ENCODE measurements at regions not wholly inside any gene's neighbourhood (a gene's known extent, or its start where the extent isn't known, plus 50 kb on each side); places are given as distances from the start of the nearest gene placed in this dataset.

- H3K27me3 ChIP-seq (replicated peaks in 1 of 7): no peaks in the 10 kb centered on the region
- 81 to 88% (median 86%) methylated on average over 5 of the region's 5 CpGs for WGBS, 5 donors
- H3K27ac ChIP-seq: no peak overlapping the region
- intact Hi-C loops (cut with DNase I; ENCODE audit: low total_unique reads): no loop called here
- TF ChIP-seq CTCF (IDR thresholded peaks at IDR 0.05 in 8 of 11, conservative IDR thresholded peaks at IDR 0.05 in 3 of 11) (no peak), POLR2A (IDR thresholded peaks at IDR 0.05) (no peak), POLR2AphosphoS5 (IDR thresholded peaks at IDR 0.05) (no peak)
- no peaks in the 10 kb centered on the region for H3K4me1 ChIP-seq
- no peaks in the 10 kb centered on the region for H3K36me3 ChIP-seq
- H3K4me3 ChIP-seq: no peak overlapping the region
- H3K9me3 ChIP-seq: no peaks in the 10 kb centered on the region
- DNase-seq: no peak
These were observed 262.5 kb downstream of the GXYLT1 start for GRCh38 chr12:41881891-41882805.

DNA sequence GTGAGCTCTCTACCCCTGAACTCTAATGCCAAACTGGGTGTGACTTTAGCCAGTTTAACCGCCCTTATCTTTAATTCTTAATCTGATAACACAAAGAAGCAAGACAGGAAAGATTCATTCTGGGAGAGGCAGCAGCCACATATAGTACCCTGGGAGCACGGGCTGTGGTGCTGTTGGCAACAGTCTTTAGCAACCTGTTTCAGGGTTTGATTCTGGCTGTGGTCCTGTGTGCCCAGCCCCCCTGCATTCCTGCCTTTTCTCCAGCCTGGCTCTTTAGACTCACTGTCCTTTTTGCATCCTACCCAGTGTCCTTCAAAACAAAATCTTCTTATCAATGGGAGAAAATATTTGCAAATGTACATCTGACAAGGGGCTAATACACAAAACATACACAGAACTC, 275.2 kb downstream of the GXYLT1 start:
- no peak overlapping the region for H3K27ac ChIP-seq
- DNase-seq: no peak
- 68 to 79% (median 76%) methylated on average over 2 of the region's 2 CpGs for WGBS, 5 donors
- no peak overlapping the region for H3K4me3 ChIP-seq
- intact Hi-C loops (cut with DNase I; ENCODE audit: low total_unique reads): no loop called here
- TF ChIP-seq POLR2AphosphoS5 (IDR thresholded peaks at IDR 0.05): no peak
- no peaks in the 10 kb centered on the region for H3K4me1 ChIP-seq
- H3K36me3 ChIP-seq: no peaks in the 10 kb centered on the region
- peaks cover 0 to 6% (median 0%) of the 10 kb centered on the region in 7 donors for H3K27me3 ChIP-seq (replicated peaks in 1 of 7)
- H3K9me3 ChIP-seq: peaks cover 0 to 26% (median 6%) of the 10 kb centered on the region in 8 donors

DNA sequence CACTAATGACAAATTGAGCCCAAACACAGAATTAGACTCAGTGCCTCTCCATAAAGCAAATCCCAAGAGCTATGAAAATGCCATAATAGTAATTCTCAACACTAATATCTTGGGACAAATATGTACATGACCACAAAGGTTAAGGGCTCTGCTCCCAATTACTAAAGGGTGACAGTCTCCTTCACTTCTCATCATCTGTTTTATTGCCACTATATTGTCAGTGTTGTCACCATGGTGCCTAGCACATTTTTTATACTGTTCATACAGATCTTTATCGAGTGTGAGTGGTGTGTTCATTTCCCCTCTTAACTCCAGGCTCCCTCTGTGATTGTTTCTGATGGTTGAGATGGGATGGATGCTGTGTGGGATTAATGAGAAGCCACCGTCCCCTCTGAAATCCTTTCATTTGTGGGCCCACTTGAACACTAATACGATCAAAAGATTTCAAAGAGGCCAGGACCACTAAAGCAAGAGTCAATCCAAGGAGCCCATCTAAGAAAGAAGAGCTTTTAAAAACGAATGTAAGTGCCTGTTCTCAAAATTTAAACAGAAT, 277.7 kb downstream of the GXYLT1 start:
- Histone ChIP-seq H3K27ac (no peak overlapping the region), H3K4me3 (no peak overlapping the region), H3K36me3 (no peaks in the 10 kb centered on the region), H3K4me1 (no peaks in the 10 kb centered on the region), H3K9me3 (peaks cover 0 to 21% (median 7%) of the 10 kb centered on the region in 8 donors), H3K27me3 (replicated peaks in 1 of 7) (peaks cover 0 to 6% (median 0%) of the 10 kb centered on the region in 7 donors)
- WGBS, 5 donors: 72 to 86% (median 84%) methylated on average over 4 of the region's 4 CpGs
- no peak for TF ChIP-seq CTCF (IDR thresholded peaks at IDR 0.05 in 8 of 11, conservative IDR thresholded peaks at IDR 0.05 in 3 of 11)
- TF ChIP-seq POLR2A (IDR thresholded peaks at IDR 0.05): no peak
- no peak for TF ChIP-seq POLR2AphosphoS5 (IDR thresholded peaks at IDR 0.05)
- no peak for DNase-seq
- intact Hi-C loops (cut with DNase I; ENCODE audit: low total_unique reads): no loop called here

DNA sequence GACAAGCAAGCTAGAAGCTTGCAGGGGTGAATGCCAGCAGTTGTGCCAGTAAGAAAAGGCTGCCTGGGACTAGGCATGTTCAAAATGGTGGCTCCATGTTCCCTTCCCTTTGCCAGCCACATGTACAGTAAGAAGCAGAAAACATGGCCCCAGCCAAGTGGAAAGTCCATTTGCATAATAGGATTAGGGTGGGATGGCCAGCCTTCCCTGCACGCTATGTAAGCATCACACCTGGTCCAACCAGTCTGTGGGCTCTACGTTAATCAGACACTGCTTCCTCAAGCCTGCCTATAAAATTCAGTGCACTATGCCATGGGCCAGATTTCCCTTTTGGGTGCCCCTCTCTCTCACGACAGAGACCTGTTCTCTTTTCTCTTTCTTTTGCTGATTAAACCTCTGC, 288.4 kb downstream of the GXYLT1 start:
- 80 to 94% (median 84%) methylated on average over 3 of the region's 3 CpGs for WGBS, 5 donors

More for the DNA sequence above, 288.4 kb downstream of the GXYLT1 start:
- no peak overlapping the region for H3K27ac ChIP-seq
- H3K9me3 ChIP-seq: no peaks in the 10 kb centered on the region
- no peaks in the 10 kb centered on the region for H3K36me3 ChIP-seq
- no peaks in the 10 kb centered on the region for H3K4me1 ChIP-seq
- H3K27me3 ChIP-seq (replicated peaks in 1 of 7): no peaks in the 10 kb centered on the region
- no peak for DNase-seq
- intact Hi-C loops (cut with DNase I; ENCODE audit: low total_unique reads): no loop called here
- no peak for TF ChIP-seq POLR2AphosphoS5 (IDR thresholded peaks at IDR 0.05)
- TF ChIP-seq CTCF (IDR thresholded peaks at IDR 0.05 in 8 of 11, conservative IDR thresholded peaks at IDR 0.05 in 3 of 11): no peak
- no peak for TF ChIP-seq POLR2A (IDR thresholded peaks at IDR 0.05)
- H3K4me3 ChIP-seq: no peak overlapping the region
